H1 (cell line): ENCODE measurements at regions not wholly inside any gene's neighbourhood (a gene's known extent, or its start where the extent isn't known, plus 50 kb on each side); places are given as distances from the start of the nearest gene placed in this dataset.

ENCODE experiments used
- CBX8 ChIP-seq: fragments of 300-800, 300-1000 bp; sonication (generic); IDR thresholded peaks from 2 replicates; pipeline ENCODE4 v1.7.1; 2016; ENCODE audit warnings: low read depth, low read length, borderline replicate concordance
- CHD2 ChIP-seq: IDR thresholded peaks from 2 replicates; pipeline ENCODE4 v1.6.1; 2012; ENCODE audit warnings: low read length, improper control_type of control experiment

DNA sequence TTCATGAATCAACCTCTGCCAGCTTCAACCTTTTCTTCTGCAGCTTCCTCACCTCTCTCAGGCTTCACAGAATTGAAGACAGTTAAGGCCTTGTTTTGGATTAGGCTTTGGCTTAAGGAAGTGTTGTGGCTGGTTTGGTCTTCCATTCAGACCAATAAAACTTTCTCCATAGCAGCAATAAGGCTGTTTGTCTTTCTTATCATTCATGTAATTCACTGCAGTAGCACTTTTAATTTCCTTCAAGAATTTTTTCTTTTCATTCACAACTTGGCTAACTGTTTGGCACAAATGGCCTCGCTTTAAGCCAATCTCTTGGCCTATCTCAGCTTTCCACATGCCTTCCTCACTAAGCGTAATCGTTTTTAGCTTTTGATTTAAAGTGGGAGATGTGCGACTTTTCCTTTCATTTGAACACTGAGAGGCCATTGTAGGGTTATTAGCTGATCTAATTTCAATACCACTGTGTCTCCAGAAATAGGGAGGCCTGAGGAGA, 229.5 kb downstream of the IPO8 start (continued):
- TF ChIP-seq CHD2 (no peak), CBX8 (no peak)
